Smooth muscle cell (in vitro differentiated cells): ENCODE measurements at regions not wholly inside any gene's neighbourhood (a gene's known extent, or its start where the extent isn't known, plus 50 kb on each side); places are given as distances from the start of the nearest gene placed in this dataset.
"Not testable (repeated sequence)": the region's sequence is repeated elsewhere in the genome, so short reads cannot be mapped to it uniquely, and the experiment has no call there.

Experiments used
- DNase-seq: peaks from one replicate; lab custom pipeline; 2025; ENCODE audit not compliant: unreplicated experiment; lab: John Stamatoyannopoulos, UW
- H2AFZ ChIP-seq: fragments of 200-600 bp; sonication (generic); 2 replicates; pipeline ENCODE4 v1.6.0; 2016; ENCODE audit warnings: antibody characterized with exemption, low read depth, mild to moderate bottlenecking
- H3F3A ChIP-seq: fragments of 200-600 bp; sonication (generic); 2 replicates; pipeline ENCODE4 v1.6.0; 2017; ENCODE audit warnings: antibody characterized with exemption, low read depth
- H3K27ac ChIP-seq: fragments of 200-600 bp; sonication (generic); 2 replicates; pipeline ENCODE4 v1.5.1; 2016; ENCODE audit warnings: low read depth, mild to moderate bottlenecking
- H3K27me3 ChIP-seq: fragments of 200-600 bp; sonication (generic); 2 replicates; pipeline ENCODE4 v1.6.1; 2016; ENCODE audit warnings: low read depth, mild to moderate bottlenecking
- H3K36me3 ChIP-seq: fragments of 200-600 bp; sonication (generic); 2 replicates; pipeline ENCODE4 v1.5.1; 2016; ENCODE audit warnings: low read depth
- H3K4me1 ChIP-seq: fragments of 200-600 bp; sonication (generic); 2 replicates; pipeline ENCODE4 v1.5.1; 2016; ENCODE audit warnings: low read depth
- H3K4me2 ChIP-seq: fragments of 200-600 bp; sonication (generic); 2 replicates; pipeline ENCODE4 v1.6.0; 2016; ENCODE audit warnings: mild to moderate bottlenecking
- H3K4me3 ChIP-seq: fragments of 200-600 bp; sonication (generic); 2 replicates; pipeline ENCODE4 v1.5.1; 2016; ENCODE audit warnings: mild to moderate bottlenecking
- H3K79me2 ChIP-seq: fragments of 200-600 bp; sonication (generic); 2 replicates; pipeline ENCODE4 v1.6.0; 2016; ENCODE audit warnings: low read depth, mild to moderate bottlenecking
- H3K9ac ChIP-seq: fragments of 200-600 bp; sonication (generic); 2 replicates; pipeline ENCODE4 v1.6.0; 2016; ENCODE audit warnings: low read depth
- H3K9me3 ChIP-seq: fragments of 200-600 bp; sonication (generic); replicated peaks from 2 replicates; pipeline ENCODE4 v1.5.1; 2016; ENCODE audit warnings: low read depth
- H4K20me1 ChIP-seq: fragments of 200-600 bp; sonication (generic); 2 replicates; pipeline ENCODE4 v1.6.0; 2016; ENCODE audit warnings: low read depth
- WGBS: methylation state at CpG from one replicate; pipeline ENCODE4 v1.1.7; 2016; ENCODE audit warnings: low lambda C conversion rate; 5-methylcytosine and 5-hydroxymethylcytosine counted together
- TF ChIP-seq, protein P1 (sequence below): fragments of 200-600 bp; sonication (generic); IDR thresholded peaks from 2 replicates; pipeline ENCODE4 v1.5.1; 2017; ENCODE audit warnings: borderline replicate concordance, mild to moderate bottlenecking, antibody characterized with exemption; ENCODE audit not compliant: insufficient read depth, poor library complexity, severe bottlenecking

DNA sequence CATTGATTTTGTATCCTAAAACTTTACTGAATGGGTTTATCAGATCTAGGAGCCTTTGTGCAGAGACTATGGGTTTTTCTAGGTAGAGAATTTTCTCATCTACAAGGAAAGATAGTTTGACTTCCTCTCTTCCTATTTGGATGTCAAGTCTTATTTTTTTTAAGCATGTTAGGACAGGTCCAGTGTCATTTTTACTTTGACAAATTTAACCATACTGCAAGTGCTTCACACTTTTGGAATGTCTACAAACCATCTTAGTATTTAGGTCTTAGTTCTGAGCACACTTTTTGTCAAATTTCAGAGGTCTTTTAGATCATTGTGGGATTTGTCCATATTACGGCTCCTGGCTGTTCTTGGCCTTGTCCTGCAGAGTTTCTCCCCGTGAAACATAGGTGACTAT lies 715.2 kb upstream of the RAG2 start:
- H3K9ac ChIP-seq: no peak overlapping the region
- WGBS: 77% methylated on average over 2 of the region's 2 CpGs
- TF ChIP-seq, protein P1, sequence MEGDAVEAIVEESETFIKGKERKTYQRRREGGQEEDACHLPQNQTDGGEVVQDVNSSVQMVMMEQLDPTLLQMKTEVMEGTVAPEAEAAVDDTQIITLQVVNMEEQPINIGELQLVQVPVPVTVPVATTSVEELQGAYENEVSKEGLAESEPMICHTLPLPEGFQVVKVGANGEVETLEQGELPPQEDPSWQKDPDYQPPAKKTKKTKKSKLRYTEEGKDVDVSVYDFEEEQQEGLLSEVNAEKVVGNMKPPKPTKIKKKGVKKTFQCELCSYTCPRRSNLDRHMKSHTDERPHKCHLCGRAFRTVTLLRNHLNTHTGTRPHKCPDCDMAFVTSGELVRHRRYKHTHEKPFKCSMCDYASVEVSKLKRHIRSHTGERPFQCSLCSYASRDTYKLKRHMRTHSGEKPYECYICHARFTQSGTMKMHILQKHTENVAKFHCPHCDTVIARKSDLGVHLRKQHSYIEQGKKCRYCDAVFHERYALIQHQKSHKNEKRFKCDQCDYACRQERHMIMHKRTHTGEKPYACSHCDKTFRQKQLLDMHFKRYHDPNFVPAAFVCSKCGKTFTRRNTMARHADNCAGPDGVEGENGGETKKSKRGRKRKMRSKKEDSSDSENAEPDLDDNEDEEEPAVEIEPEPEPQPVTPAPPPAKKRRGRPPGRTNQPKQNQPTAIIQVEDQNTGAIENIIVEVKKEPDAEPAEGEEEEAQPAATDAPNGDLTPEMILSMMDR: no peak
- H3K27me3 ChIP-seq: no peaks in the 10 kb centered on the region
- H2AFZ ChIP-seq: no peak overlapping the region
- no peaks in the 10 kb centered on the region for H3K4me1 ChIP-seq
- H3F3A ChIP-seq: no peaks in the 10 kb centered on the region
- no peak overlapping the region for H3K4me3 ChIP-seq
- no peak for DNase-seq
- H3K36me3 ChIP-seq: no peaks in the 10 kb centered on the region
- no peaks in the 10 kb centered on the region for H4K20me1 ChIP-seq
- no peaks in the 10 kb centered on the region for H3K79me2 ChIP-seq
- no peak overlapping the region for H3K4me2 ChIP-seq
- peak overlapping the region; percentile 2 for H3K27ac ChIP-seq
- no peaks in the 10 kb centered on the region for H3K9me3 ChIP-seq

DNA sequence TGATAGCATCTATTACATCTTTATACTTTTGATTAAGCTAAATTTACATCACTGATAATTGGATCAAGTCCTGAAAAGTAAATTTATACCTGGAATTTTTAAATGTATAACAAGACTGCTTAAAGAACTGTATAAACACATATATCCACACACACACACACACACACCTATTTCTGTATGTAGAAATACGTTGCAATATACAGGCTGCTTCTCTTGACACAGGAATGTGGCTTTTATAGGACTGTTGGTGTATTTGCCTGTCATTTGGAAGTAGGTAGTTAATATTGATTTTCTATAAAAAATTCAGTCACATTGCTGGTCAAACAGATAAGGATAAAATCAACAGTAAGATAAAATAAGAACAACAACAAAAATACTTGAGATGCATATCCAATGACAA lies 708.5 kb upstream of the RAG2 start:
- DNase-seq: no peak
- Histone ChIP-seq H3K9ac (no peak overlapping the region), H3K9me3 (no peaks in the 10 kb centered on the region), H3K4me3 (no peak overlapping the region), H2AFZ (no peak overlapping the region), H3K36me3 (no peaks in the 10 kb centered on the region), H3K4me1 (no peaks in the 10 kb centered on the region), H3K4me2 (no peak overlapping the region), H3K79me2 (no peaks in the 10 kb centered on the region), H3F3A (no peaks in the 10 kb centered on the region), H3K27me3 (no peaks in the 10 kb centered on the region), H4K20me1 (no peaks in the 10 kb centered on the region), H3K27ac (no peak overlapping the region)
- WGBS: 82% methylated on average over 1 of the region's 1 CpG
- TF ChIP-seq, protein P1: no peak

DNA sequence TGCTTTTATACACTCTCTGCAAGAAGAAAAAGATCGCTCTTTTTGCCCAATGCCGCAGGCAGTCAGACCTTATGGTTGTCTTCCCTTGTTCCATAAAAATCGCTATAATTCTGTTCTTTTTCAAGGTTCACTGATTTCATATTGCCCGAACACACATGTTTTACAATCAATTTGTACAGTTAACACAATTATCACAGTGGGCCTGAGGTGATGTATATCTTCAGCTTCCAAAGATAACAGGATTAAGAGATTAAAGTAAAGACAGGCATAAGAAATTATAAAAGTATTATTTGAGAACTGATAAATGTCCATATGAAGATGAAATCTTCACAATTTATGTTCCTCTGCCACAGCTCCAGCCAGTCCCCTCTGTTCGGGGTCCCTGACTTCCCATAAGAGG lies 703.4 kb upstream of the RAG2 start:
- not testable (repeated sequence) for H3K27ac ChIP-seq, H3F3A ChIP-seq, H3K9ac ChIP-seq, H3K9me3 ChIP-seq, H3K79me2 ChIP-seq, H2AFZ ChIP-seq, H3K27me3 ChIP-seq, H4K20me1 ChIP-seq, DNase-seq, H3K4me1 ChIP-seq, H3K4me2 ChIP-seq, H3K36me3 ChIP-seq, H3K4me3 ChIP-seq
- WGBS: 93% methylated on average over 5 of the region's 5 CpGs

DNA sequence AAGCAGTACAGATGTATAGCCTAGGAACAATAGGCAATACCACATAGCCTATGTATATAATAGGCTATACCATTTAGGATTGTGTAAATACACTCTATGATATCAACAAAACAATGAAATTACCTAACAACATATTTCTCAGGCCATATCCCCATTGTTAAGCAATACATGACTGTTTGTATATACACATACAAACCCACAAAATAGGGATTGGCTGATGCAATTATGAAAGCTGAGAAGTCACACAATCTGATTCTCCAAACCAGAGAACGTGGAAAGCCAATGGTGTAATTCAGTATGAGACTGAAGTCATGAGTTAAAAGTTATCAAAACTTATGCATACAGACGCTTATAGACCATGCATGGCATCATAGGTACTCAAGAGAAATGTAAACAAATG lies 700.1 kb upstream of the RAG2 start:
- H4K20me1 ChIP-seq: no peaks in the 10 kb centered on the region
- no peak overlapping the region for H3K4me3 ChIP-seq
- WGBS: 74% methylated on average over 2 of the region's 2 CpGs
- no peaks in the 10 kb centered on the region for H3K79me2 ChIP-seq
- no peak overlapping the region for H3K27ac ChIP-seq
- no peak for DNase-seq
- no peak overlapping the region for H3K9ac ChIP-seq
- H2AFZ ChIP-seq: no peak overlapping the region
- no peaks in the 10 kb centered on the region for H3K27me3 ChIP-seq
- H3K4me2 ChIP-seq: no peak overlapping the region
- H3K36me3 ChIP-seq: no peaks in the 10 kb centered on the region
- H3F3A ChIP-seq: no peaks in the 10 kb centered on the region
- no peaks in the 10 kb centered on the region for H3K9me3 ChIP-seq
- H3K4me1 ChIP-seq: no peaks in the 10 kb centered on the region
- TF ChIP-seq, protein P1: no peak
